ENCODE measurements at regions not wholly inside any gene's neighbourhood (a gene's known extent, or its start where the extent isn't known, plus 50 kb on each side); places are given as distances from the start of the nearest gene placed in this dataset.

GRCh38 chr9:84482607-84483006 lies 142.0 kb upstream of the SLC28A3 start:
- TF ChIP-seq CTCF (IDR thresholded peaks at IDR 0.05; ENCODE audit: insufficient read depth, low read length) (no peak), POLR2AphosphoS5 (IDR thresholded peaks at IDR 0.05; ENCODE audit: low read depth) (no peak)
- TF ChIP-seq, protein P1, sequence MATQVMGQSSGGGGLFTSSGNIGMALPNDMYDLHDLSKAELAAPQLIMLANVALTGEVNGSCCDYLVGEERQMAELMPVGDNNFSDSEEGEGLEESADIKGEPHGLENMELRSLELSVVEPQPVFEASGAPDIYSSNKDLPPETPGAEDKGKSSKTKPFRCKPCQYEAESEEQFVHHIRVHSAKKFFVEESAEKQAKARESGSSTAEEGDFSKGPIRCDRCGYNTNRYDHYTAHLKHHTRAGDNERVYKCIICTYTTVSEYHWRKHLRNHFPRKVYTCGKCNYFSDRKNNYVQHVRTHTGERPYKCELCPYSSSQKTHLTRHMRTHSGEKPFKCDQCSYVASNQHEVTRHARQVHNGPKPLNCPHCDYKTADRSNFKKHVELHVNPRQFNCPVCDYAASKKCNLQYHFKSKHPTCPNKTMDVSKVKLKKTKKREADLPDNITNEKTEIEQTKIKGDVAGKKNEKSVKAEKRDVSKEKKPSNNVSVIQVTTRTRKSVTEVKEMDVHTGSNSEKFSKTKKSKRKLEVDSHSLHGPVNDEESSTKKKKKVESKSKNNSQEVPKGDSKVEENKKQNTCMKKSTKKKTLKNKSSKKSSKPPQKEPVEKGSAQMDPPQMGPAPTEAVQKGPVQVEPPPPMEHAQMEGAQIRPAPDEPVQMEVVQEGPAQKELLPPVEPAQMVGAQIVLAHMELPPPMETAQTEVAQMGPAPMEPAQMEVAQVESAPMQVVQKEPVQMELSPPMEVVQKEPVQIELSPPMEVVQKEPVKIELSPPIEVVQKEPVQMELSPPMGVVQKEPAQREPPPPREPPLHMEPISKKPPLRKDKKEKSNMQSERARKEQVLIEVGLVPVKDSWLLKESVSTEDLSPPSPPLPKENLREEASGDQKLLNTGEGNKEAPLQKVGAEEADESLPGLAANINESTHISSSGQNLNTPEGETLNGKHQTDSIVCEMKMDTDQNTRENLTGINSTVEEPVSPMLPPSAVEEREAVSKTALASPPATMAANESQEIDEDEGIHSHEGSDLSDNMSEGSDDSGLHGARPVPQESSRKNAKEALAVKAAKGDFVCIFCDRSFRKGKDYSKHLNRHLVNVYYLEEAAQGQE (IDR thresholded peaks at IDR 0.05; ENCODE audit: insufficient replicate concordance, low read depth), result no peak

All from HL-60 (cell line).